Colonic mucosa (tissue), 4 donors: ENCODE measurements at regions not wholly inside any gene's neighbourhood (a gene's known extent, or its start where the extent isn't known, plus 50 kb on each side); places are given as distances from the start of the nearest gene placed in this dataset.
A peak's percentile ranks its signal among the peaks of the same experiment; 100 is the strongest.

Experiments used
- DNase-seq: peaks from one replicate; pipeline ENCODE4 v3.0.0-alpha.2; 2020
- H3K27ac ChIP-seq: fragments of 200-600 bp; one replicate; pipeline ENCODE4 v1.8.0; 2021
- H3K27me3 ChIP-seq: fragments of 200-600 bp; one replicate; pipeline ENCODE4 v1.8.0; 2021
- H3K36me3 ChIP-seq: fragments of 200-600 bp; one replicate; pipeline ENCODE4 v1.8.0; 2021
- H3K4me1 ChIP-seq: fragments of 200-600 bp; one replicate; pipeline ENCODE4 v1.8.0; 2021; ENCODE audit warnings: mild to moderate bottlenecking
- H3K4me3 ChIP-seq: fragments of 200-600 bp; one replicate; pipeline ENCODE4 v1.8.0; 2021
- H3K9ac ChIP-seq, 2 donors: one replicate each; pipeline ENCODE4 v1.7.0; 2013; ENCODE audit warnings: control low read depth in 2 of 2, low read depth in 2 of 2, low read length in 2 of 2
- H3K9me3 ChIP-seq: fragments of 200-600 bp; one replicate; pipeline ENCODE4 v1.8.0; 2021
- intact Hi-C: fragments of 100-400 bp; cut with DNase I; formaldehyde crosslinking; loops from one replicate; pipeline ENCODE4 v1.14.1; 2022
- TF ChIP-seq, protein P1 (sequence below): fragments of 200-600 bp; IDR thresholded peaks from one replicate; pipeline ENCODE4 v1.8.0; 2022; ENCODE audit warnings: antibody characterized with exemption, mild to moderate bottlenecking
- donor health status: healthy.
- donor health status: DM: no; HTN: no; CAD: no.
- donor health status: DM: no; HTN: no; CAD: no.

DNA sequence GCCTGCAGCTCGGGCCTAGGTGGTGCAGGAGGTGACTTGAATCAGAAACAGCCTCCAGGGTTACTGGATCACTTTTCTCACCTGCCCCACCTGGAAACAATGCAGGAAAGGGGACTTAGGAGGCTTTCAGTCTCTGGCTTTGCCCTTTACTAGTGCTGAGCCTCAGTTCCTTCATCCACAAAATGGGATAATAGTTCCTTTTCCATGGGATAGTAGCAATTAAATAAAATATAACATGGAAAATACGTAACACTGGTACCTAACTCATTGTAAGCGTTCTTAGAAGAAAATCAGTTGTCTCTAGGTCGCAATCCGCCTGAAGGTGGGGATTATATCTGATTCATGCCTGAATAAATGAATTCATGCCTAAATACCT lies 91.4 kb upstream of the CALM2 start:
- H3K9ac ChIP-seq, result peak overlapping the region in 1 of 2 donors; percentile 32
- intact Hi-C loops, result no loop called here
- H3K4me1 ChIP-seq, result peaks cover 15% of the 10 kb centered on the region
- TF ChIP-seq, protein P1, sequence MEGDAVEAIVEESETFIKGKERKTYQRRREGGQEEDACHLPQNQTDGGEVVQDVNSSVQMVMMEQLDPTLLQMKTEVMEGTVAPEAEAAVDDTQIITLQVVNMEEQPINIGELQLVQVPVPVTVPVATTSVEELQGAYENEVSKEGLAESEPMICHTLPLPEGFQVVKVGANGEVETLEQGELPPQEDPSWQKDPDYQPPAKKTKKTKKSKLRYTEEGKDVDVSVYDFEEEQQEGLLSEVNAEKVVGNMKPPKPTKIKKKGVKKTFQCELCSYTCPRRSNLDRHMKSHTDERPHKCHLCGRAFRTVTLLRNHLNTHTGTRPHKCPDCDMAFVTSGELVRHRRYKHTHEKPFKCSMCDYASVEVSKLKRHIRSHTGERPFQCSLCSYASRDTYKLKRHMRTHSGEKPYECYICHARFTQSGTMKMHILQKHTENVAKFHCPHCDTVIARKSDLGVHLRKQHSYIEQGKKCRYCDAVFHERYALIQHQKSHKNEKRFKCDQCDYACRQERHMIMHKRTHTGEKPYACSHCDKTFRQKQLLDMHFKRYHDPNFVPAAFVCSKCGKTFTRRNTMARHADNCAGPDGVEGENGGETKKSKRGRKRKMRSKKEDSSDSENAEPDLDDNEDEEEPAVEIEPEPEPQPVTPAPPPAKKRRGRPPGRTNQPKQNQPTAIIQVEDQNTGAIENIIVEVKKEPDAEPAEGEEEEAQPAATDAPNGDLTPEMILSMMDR, result no peak
- no peaks in the 10 kb centered on the region for H3K27me3 ChIP-seq
- no peak overlapping the region for H3K27ac ChIP-seq
- H3K4me3 ChIP-seq, result no peak overlapping the region
- no peak for DNase-seq
- H3K9me3 ChIP-seq, result no peaks in the 10 kb centered on the region
- H3K36me3 ChIP-seq, result no peaks in the 10 kb centered on the region

DNA sequence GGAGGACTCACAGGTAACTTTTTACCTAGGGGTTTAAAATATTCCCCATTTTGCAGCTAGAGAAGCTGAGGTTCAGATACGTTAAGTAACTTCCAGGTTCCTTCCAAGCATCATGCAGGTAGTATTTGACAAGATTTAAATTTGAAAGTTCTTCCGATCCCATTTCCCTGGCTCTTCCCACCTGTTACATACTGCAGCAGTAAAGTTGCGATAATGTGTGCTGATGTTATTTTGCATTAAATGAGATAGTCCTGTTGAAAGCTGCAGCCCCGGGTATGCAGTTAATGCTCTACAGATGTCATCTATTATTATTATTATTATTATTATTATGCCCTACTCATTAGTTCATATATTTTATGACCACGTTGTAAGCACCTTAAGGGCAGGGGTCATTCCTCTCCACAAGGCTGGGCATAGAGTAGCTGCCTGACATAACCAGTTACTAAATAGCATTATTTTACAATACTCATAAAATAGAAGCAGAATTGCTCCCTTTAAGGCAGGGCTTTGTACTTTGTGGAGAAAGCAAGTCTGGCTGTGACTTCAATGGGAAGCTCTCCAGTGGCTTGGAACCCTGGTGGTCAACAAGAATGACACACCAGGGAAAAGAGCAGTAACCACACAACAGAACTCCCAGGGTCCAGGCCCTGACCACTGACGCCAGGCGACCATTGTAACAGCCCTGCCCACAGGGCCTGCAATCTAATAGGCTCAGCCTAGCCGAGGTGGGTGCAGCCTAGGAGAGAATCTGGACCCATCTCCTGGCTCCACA lies 90.8 kb upstream of the CALM2 start:
- H3K4me1 ChIP-seq, result peaks cover 12% of the 10 kb centered on the region
- no peaks in the 10 kb centered on the region for H3K9me3 ChIP-seq
- no peak for DNase-seq
- TF ChIP-seq, protein P1, result no peak
- H3K4me3 ChIP-seq, result no peak overlapping the region
- no peaks in the 10 kb centered on the region for H3K27me3 ChIP-seq
- no peaks in the 10 kb centered on the region for H3K36me3 ChIP-seq
- no peak overlapping the region for H3K27ac ChIP-seq
- intact Hi-C loops, result no loop called here
- peak overlapping the region in 1 of 2 donors; percentile 32 for H3K9ac ChIP-seq

DNA sequence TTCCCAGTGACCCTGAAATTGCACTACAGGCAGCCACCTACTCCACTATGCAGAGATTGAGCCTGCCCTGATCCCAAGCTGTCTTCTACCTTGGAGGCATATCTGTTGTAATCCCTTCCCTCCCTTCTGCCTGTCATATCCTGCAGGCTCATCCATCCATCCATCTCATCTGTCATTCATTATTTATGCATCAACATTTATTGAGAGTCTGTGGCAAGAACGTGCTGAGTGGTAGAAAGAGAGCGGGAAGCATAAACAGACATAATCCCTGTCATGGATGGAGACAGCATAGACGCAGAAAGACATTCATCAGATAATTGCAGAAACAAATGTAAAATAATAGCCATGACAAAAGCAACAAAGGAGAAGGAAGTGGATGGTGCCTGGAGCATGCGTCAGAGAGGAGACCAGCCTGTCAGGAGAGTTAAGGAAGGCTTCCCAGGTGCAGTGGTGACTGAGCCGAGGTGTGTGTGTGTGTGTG lies 89.5 kb upstream of the CALM2 start:
- Histone ChIP-seq H3K9ac (no peak overlapping the region), H3K9me3 (no peaks in the 10 kb centered on the region), H3K4me3 (no peak overlapping the region), H3K4me1 (peaks cover 9% of the 10 kb centered on the region), H3K36me3 (no peaks in the 10 kb centered on the region), H3K27ac (no peak overlapping the region), H3K27me3 (no peaks in the 10 kb centered on the region)
- TF ChIP-seq, protein P1, result no peak
- intact Hi-C loops, result no loop called here
- DNase-seq, result peak; percentile 39

DNA sequence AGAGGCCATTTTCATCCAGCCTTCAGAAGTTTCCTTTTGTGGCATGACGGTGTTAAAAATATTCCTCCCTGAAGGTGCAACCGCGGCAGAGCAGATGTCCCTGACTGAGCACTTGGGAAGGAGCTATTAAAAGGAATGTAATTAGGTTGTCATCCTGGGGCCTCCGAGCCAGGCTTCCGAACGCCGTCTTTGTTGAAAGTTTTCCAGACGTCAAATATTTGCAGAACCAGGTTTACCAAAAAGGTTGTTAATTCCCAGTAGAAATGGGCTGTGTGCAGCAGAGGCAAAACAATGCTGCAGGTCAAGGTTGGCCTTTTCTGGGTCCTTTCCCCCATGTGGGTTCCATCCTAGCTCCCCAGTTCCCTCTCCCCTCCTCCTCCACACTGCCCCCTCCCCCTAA lies 88.8 kb upstream of the CALM2 start:
- DNase-seq, result no peak
- Histone ChIP-seq H3K4me1 (peaks cover 7% of the 10 kb centered on the region), H3K9ac (no peak overlapping the region), H3K36me3 (no peaks in the 10 kb centered on the region), H3K4me3 (no peak overlapping the region), H3K9me3 (no peaks in the 10 kb centered on the region), H3K27me3 (no peaks in the 10 kb centered on the region), H3K27ac (no peak overlapping the region)
- TF ChIP-seq, protein P1, result no peak
- intact Hi-C loops, result no loop called here

DNA sequence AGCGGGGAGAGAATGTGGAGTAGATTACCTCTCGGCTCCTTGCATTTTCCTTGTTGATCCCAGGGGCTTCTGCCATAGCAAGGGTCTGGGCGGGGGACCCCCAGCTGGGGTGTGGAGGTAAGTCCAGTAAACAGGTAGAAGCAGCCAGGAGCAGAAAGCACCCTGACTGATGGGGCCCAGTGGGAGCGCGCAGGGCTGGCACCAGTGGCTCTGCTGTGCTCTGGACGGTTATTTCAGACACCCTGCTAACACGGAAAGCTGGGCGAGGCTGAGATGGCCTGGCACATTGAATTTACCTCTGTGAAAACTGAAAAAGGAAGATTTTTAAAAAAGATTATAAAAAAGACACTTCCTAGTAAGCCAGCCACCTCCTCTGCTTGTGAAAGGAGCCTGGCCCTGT lies 88.4 kb upstream of the CALM2 start:
- Histone ChIP-seq H3K9ac (no peak overlapping the region), H3K9me3 (no peaks in the 10 kb centered on the region), H3K27me3 (no peaks in the 10 kb centered on the region), H3K4me1 (peaks cover 4% of the 10 kb centered on the region), H3K27ac (no peak overlapping the region), H3K36me3 (no peaks in the 10 kb centered on the region), H3K4me3 (no peak overlapping the region)
- TF ChIP-seq, protein P1, result no peak
- intact Hi-C loops, result no loop called here
- DNase-seq, result no peak
